Chondrocyte (in vitro differentiated cells): ENCODE measurements at regions not wholly inside any gene's neighbourhood (a gene's known extent, or its start where the extent isn't known, plus 50 kb on each side); places are given as distances from the start of the nearest gene placed in this dataset.
"Not testable (repeated sequence)": the region's sequence is repeated elsewhere in the genome, so short reads cannot be mapped to it uniquely, and the experiment has no call there.

Experiments used
- DNase-seq: peaks from one replicate; pipeline ENCODE4 v3.0.0; 2021; ENCODE audit warnings: mixed read lengths, low spot score
- H3K27ac Mint-ChIP-seq: one replicate; pipeline ENCODE4 v1.8.0; 2021; ENCODE audit warnings: mild to moderate bottlenecking, moderate library complexity, mixed read lengths; ENCODE audit not compliant: unreplicated experiment
- H3K27me3 Mint-ChIP-seq: 2 replicates; pipeline ENCODE4 v1.8.0; 2021; ENCODE audit warnings: low read depth, mixed read lengths
- H3K36me3 Mint-ChIP-seq: 2 replicates; pipeline ENCODE4 v1.8.0; 2021; ENCODE audit warnings: low read depth, mixed read lengths
- H3K4me1 Mint-ChIP-seq: 2 replicates; pipeline ENCODE4 v1.8.0; 2021; ENCODE audit warnings: low read depth, mild to moderate bottlenecking, mixed read lengths
- H3K4me3 Mint-ChIP-seq: one replicate; pipeline ENCODE4 v1.8.0; 2021; ENCODE audit warnings: mild to moderate bottlenecking, moderate library complexity, mixed read lengths; ENCODE audit not compliant: unreplicated experiment
- H3K9me3 Mint-ChIP-seq: 2 replicates; pipeline ENCODE4 v1.8.0; 2021; ENCODE audit warnings: low read depth, mixed read lengths
- TF ChIP-seq, protein P1 (sequence below): fragments of 200-600 bp; sonication (generic); IDR thresholded peaks from 2 replicates; pipeline ENCODE4 v1.5.0; 2021; ENCODE audit warnings: antibody characterized with exemption, mild to moderate bottlenecking, moderate library complexity

DNA sequence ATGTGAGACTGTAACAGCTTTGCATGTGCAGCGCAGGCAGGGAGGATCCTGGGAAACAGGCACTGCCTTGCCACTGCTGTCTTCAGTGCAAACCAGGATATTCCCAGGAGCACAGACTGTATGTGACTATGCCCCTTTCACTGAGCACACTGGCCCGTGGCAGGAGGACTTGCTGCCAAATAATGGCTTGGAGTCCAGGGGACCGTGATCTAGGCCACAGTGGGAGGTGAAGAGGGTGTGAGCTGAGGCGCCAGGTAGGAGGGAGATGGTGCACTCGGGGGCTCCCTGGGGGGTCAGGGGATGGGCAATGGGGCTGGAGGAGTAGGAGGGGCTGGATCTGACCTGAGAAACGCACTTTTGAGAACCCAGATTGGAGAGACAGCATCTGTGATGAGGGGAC lies 193.4 kb upstream of the ZNF32 start:
- DNase-seq, result no peak
- H3K27ac Mint-ChIP-seq, result no peak overlapping the region
- H3K27me3 Mint-ChIP-seq, result no peaks in the 10 kb centered on the region
- H3K36me3 Mint-ChIP-seq, result no peaks in the 10 kb centered on the region
- H3K4me3 Mint-ChIP-seq, result no peak overlapping the region
- H3K4me1 Mint-ChIP-seq, result peaks cover 49% of the 10 kb centered on the region
- TF ChIP-seq, protein P1, sequence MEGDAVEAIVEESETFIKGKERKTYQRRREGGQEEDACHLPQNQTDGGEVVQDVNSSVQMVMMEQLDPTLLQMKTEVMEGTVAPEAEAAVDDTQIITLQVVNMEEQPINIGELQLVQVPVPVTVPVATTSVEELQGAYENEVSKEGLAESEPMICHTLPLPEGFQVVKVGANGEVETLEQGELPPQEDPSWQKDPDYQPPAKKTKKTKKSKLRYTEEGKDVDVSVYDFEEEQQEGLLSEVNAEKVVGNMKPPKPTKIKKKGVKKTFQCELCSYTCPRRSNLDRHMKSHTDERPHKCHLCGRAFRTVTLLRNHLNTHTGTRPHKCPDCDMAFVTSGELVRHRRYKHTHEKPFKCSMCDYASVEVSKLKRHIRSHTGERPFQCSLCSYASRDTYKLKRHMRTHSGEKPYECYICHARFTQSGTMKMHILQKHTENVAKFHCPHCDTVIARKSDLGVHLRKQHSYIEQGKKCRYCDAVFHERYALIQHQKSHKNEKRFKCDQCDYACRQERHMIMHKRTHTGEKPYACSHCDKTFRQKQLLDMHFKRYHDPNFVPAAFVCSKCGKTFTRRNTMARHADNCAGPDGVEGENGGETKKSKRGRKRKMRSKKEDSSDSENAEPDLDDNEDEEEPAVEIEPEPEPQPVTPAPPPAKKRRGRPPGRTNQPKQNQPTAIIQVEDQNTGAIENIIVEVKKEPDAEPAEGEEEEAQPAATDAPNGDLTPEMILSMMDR, result no peak
- no peaks in the 10 kb centered on the region for H3K9me3 Mint-ChIP-seq

DNA sequence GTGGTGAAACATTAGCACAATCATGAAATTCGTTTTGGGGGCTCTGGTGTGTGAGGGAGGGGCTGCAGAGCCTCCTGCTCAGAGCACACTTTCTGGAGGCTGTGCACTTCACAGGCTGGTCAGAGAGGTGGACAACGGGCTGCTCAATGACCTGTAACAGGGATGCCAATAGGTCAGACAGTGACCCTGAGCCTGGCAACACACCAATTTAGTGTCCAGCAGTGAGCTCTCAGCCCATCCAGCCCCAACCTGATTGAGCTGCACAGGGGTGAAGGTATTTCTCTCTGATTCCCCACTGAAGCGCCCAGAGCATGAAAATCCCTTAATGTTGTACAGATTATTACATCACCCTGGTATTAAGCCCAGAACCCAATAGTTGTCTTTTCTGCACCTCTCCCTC lies 191.3 kb upstream of the ZNF32 start:
- Mint-ChIP-seq H3K4me3 (no peak overlapping the region), H3K4me1 (peaks cover 30% of the 10 kb centered on the region)
- TF ChIP-seq, protein P1, result no peak

GRCh38 chr10:43834751-43835150 lies 186.1 kb upstream of the ZNF32 start:
- Mint-ChIP-seq H3K36me3 (peaks cover 14% of the 10 kb centered on the region), H3K9me3 (peaks cover 24% of the 10 kb centered on the region)
- not testable (repeated sequence) for H3K27ac Mint-ChIP-seq, H3K4me1 Mint-ChIP-seq, DNase-seq, H3K27me3 Mint-ChIP-seq, H3K4me3 Mint-ChIP-seq

More for the DNA sequence above, 191.3 kb upstream of the ZNF32 start:
- H3K36me3 Mint-ChIP-seq, result peaks cover 2% of the 10 kb centered on the region
- DNase-seq, result no peak
- H3K9me3 Mint-ChIP-seq, result peaks cover 3% of the 10 kb centered on the region
- no peak overlapping the region for H3K27ac Mint-ChIP-seq
- H3K27me3 Mint-ChIP-seq, result no peaks in the 10 kb centered on the region

DNA sequence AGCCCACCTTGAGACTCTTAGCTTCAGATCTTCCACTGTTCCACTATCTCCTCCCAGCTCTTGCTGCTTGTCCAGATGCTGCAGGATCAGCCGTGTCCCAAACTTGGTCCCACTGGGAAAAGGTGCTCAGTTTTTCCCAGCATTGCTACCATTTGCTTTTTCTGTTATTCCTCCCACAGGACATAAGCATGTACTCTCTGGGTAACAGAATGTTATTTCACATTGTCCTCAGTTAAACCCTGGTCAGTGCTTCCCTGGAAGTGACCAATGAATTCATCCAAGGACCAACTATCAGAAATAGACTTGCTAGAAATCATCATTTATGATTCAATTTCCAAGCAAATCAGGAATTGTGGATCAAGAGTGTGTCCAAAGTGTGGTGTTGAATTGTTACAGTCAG lies 179.2 kb upstream of the ZNF32 start:
- Mint-ChIP-seq H3K4me3 (no peak overlapping the region), H3K36me3 (peaks cover 4% of the 10 kb centered on the region), H3K4me1 (peaks cover 12% of the 10 kb centered on the region), H3K9me3 (peaks cover 25% of the 10 kb centered on the region), H3K27me3 (no peaks in the 10 kb centered on the region), H3K27ac (no peak overlapping the region)
- TF ChIP-seq, protein P1, result no peak
- no peak for DNase-seq

DNA sequence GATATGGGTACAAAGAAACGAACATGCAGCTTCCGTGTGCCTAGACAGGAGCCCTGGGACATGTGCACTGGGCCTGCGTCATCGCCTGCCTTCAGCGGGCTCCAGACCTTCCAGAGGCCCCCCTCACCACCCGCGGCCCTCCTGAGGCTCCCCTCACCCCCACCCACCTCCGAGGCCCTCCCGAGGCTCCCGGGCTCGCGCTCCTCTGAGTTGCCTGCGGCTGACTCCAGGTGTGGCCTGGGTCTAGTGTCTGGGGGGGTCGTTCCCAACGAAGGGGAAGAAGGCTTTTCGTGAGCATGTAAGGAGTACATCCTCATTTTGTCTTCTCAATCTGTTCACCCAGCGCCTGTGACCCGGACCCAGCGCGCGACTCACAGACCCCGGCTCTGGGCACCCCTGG lies 177.3 kb upstream of the ZNF32 start:
- H3K27me3 Mint-ChIP-seq, result no peaks in the 10 kb centered on the region
- TF ChIP-seq, protein P1, result no peak
- no peak overlapping the region for H3K4me3 Mint-ChIP-seq
- H3K9me3 Mint-ChIP-seq, result peaks cover 23% of the 10 kb centered on the region
- peaks cover 27% of the 10 kb centered on the region for H3K4me1 Mint-ChIP-seq
- DNase-seq, result no peak
- no peak overlapping the region for H3K27ac Mint-ChIP-seq
- peaks cover 2% of the 10 kb centered on the region for H3K36me3 Mint-ChIP-seq

GRCh38 chr10:43825421-43825820 lies 176.7 kb upstream of the ZNF32 start:
- TF ChIP-seq, protein P1, result no peak
- Mint-ChIP-seq H3K9me3 (peaks cover 20% of the 10 kb centered on the region), H3K4me1 (peaks cover 31% of the 10 kb centered on the region), H3K27me3 (no peaks in the 10 kb centered on the region), H3K4me3 (no peak overlapping the region), H3K36me3 (no peaks in the 10 kb centered on the region), H3K27ac (no peak overlapping the region)
- no peak for DNase-seq
